GM18519 (cell line): ENCODE measurements at regions not wholly inside any gene's neighbourhood (a gene's known extent, or its start where the extent isn't known, plus 50 kb on each side); places are given as distances from the start of the nearest gene placed in this dataset.
A peak's percentile ranks its signal among the peaks of the same experiment; 100 is the strongest.
"Not testable (repeated sequence)": the region's sequence is repeated elsewhere in the genome, so short reads cannot be mapped to it uniquely, and the experiment has no call there.

Experiments used
- ATAC-seq: cut with Tn5 transposase; IDR thresholded peaks from one replicate; pipeline ENCODE4 v1.9.1; 2021; ENCODE audit warnings: mild to moderate bottlenecking, moderate library complexity; ENCODE audit not compliant: unreplicated experiment, low FRiP score

GRCh38 chr7:159211540-159212182, 67.0 kb upstream of the VIPR2 start:
- ATAC-seq, result no peak

DNA sequence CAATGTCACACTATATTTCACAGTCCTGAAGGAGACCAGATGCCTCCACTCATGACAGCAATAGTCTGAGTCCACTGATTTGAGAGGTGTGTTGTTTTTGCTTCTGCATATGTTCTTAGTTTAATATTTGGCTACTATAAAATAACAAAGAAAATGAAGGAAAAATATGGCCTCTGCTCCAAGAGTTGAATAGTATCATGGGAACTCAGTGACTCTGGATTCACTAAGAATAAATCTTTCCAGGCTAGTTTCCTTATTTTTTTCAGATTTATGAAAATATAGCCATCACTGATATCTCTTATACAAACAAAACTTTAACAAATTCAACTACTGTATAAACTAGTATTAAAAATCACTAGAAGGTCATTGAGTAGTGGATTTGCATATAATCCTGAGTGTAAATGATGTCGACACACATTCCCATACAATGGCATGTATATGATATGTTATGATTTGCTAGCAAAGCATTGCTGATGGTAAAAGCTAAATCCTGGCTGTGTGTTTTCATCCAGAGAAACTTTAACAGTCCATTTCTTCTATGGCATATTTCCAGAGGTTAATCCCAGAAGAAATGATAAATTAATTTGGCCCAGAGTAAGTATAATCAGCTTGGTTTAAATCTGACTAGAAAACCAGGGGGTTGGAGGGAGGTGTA, 66.0 kb upstream of the VIPR2 start:
- no peak for ATAC-seq

- ATAC-seq, result no peak
Measured at GRCh38 chr7:159209429-159209828, 64.8 kb upstream of the VIPR2 start.

DNA sequence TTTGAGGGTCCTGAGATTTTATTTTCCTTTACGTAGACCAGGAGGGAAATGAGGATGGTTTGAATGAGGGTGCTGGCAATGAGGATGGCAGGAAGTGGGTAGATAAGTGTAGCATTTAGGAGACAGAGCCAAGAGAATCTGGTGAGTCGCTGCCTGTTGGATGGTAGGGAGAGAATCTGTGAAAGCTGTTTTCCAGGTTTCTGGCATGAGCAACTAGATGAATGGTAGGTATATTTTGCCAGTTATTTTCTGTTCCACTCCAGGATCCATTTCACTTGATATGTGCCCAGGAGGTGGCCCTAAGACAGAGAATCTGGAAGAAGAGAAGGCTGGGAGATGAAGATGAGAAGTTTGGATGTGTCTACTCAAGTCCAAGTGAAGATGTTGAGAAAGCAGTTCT, 63.3 kb upstream of the VIPR2 start:
- no peak for ATAC-seq

DNA sequence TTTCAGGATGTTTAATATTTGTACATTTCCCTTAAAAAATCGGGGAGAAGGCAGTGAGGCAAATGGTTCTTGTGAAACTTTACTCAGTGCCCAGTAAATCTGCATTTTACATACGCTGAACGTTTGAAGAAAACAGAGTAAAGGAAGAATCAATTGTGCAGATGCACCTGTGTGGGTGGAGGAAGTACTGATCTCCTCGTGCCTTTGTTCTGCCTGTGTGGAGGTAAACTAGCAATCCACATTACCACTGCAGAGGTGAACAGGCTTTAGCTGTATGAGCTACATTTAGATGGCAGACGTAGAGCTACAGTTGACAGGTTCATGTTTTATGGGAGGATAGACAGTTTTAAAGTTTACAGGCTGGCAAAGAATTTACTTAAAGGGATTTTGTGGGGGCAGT, 62.7 kb upstream of the VIPR2 start:
- no peak for ATAC-seq

DNA sequence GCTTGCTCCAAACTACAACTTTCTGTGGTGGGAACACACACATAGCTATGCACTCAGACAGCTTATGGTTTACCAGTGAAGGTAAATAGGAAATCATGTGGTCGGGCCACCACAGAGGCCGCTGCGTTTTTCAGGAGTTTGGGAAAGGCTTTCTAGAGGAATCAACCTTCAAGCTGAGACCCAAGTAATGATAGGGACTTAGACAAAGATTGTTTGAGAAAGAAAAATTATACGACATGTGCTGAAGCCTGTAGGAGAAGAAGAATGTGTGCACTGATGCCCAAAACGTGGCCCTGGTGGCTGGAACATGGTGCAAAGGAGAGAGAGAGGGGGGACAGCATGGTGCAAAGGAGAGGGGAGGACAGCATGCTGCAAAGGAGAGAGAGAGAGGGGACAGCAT, 61.2 kb upstream of the VIPR2 start:
- ATAC-seq, result no peak

GRCh38 chr7:159204664-159205063, 60.0 kb upstream of the VIPR2 start:
- no peak for ATAC-seq

- ATAC-seq, result not testable (repeated sequence)
Measured at GRCh38 chr7:159203253-159203652, 58.6 kb upstream of the VIPR2 start.

DNA sequence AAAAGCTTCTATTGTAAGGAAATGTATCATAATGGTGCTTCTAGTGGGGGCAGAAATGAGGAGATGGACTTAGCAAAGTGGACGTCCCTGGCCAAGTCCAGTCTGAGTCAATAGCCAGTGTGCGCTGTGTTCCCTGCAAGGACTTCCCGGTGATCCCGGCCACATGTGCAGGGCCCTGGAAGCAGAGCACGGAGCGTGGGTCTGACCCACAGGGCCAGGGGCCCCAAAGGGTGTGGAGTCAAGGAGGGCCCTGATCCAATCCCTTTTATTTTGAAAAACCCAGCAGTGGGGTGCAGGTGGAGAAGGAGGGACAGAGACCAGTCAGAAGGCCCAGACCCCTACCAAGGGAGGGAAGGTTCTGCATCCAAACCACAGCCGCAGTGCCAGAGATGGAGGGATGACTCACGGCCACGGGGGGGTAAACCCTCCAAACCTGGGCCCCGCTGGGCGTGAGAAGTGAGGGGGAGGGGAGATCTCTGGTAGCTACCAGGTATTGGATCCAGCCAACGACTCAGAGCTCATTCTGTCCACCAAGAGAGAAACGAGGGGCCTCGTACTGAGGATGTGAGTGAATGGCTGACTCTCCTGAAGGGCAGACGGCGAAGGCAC, 57.2 kb upstream of the VIPR2 start:
- no peak for ATAC-seq

GRCh38 chr7:159200421-159200820, 55.8 kb upstream of the VIPR2 start:
- ATAC-seq, result no peak

DNA sequence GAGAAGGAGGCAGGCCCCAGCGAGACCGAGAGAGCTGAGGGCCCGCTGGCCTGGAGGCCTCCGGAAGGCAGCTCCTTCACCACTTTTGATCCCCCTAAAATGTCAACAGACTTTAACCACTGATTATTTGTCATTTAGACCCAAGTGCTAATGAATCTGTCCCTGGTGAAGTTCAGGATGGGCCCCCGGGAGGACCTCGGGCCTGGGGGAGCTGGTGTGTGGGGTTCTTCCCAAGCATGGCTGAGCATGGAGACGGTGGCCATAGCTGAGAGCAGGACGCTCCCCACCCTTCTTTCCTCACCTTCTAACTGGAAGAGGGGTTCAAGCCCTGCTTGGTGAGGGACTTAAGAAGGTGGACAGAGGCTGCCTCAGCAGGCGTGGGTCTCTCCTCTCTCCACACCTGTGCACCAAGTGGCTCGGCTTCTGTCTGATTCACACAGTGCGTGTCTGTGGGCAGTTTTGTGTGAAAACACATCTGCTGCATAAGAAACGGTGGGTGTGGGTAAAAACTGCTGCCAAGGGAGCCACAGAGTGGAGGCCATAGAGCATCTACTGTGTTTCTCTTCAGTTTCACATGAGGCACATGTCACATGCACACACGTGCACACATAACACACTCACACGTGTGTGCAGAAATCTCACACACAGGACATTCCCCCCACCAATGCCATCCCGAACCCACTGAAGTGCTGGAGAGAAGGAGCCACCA, 53.5 kb upstream of the VIPR2 start:
- ATAC-seq, result no peak

GRCh38 chr7:159197066-159197975, 52.7 kb upstream of the VIPR2 start:
- ATAC-seq, result peak; percentile 75

DNA sequence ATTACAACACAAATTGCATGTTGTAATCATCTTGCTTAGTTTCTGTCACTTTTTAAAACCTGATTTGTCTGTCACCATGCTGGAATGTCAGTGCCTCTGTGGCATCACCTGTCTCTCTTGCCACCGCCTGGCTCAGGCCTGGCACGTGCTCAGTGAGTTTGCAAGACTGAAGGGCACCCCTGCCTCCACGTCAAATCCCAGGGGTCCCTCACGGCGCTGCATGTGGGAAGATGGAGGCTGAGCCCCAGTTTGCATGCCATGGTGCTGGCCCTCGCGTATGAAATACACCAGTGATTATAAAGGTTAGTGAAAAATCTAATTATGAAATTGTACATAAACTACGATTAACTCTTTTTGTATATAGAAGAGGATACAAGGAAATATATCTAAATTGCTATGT, 51.9 kb upstream of the VIPR2 start:
- ATAC-seq, result no peak

GRCh38 chr7:159195946-159196345, 51.3 kb upstream of the VIPR2 start:
- ATAC-seq, result no peak
